Mesenchymal stem cell (in vitro differentiated cells and primary cell): ENCODE measurements at regions not wholly inside any gene's neighbourhood (a gene's known extent, or its start where the extent isn't known, plus 50 kb on each side); places are given as distances from the start of the nearest gene placed in this dataset.

ENCODE experiments used
- DNase-seq: peaks from one replicate; pipeline ENCODE4 v3.0.0-alpha.2; 2013
- H2AFZ ChIP-seq: one replicate; pipeline ENCODE4 v1.6.1; 2013; ENCODE audit warnings: low read depth, mild to moderate bottlenecking, control low read depth, inconsistent platforms, low read length, moderate library complexity
- H2AK5ac ChIP-seq: 2 replicates; pipeline ENCODE4 v1.6.1; 2013; ENCODE audit warnings: low read length, moderate library complexity, mild to moderate bottlenecking, inconsistent platforms; ENCODE audit not compliant: severe bottlenecking
- H2BK120ac ChIP-seq: one replicate; pipeline ENCODE4 v1.6.1; 2013; ENCODE audit warnings: low read depth, mild to moderate bottlenecking, inconsistent platforms, low read length, moderate library complexity
- H2BK12ac ChIP-seq, 2 experiments: one replicate each; pipeline ENCODE4 v1.6.1; 2013; ENCODE audit warnings: inconsistent platforms in 2 of 2, low read length in 2 of 2, mild to moderate bottlenecking in 2 of 2, moderate library complexity in 2 of 2, control low read depth in 1 of 2
- H2BK15ac ChIP-seq: one replicate; pipeline ENCODE4 v1.6.1; 2013; ENCODE audit warnings: mild to moderate bottlenecking, low read depth, inconsistent platforms; ENCODE audit not compliant: poor library complexity, severe bottlenecking
- H2BK5ac ChIP-seq: 2 replicates; pipeline ENCODE4 v1.6.1; 2013; ENCODE audit warnings: low read depth, mild to moderate bottlenecking, low read length, control low read depth, inconsistent platforms; ENCODE audit not compliant: poor library complexity, severe bottlenecking
- H3K14ac ChIP-seq, 2 experiments: one replicate each; pipeline ENCODE4 v1.6.1; 2013; ENCODE audit warnings: inconsistent platforms in 2 of 2, low read length in 2 of 2, control low read depth in 1 of 2, mild to moderate bottlenecking in 1 of 2, moderate library complexity in 1 of 2
- H3K18ac ChIP-seq, 2 experiments: one replicate each; pipeline ENCODE4 v1.6.1; 2013; ENCODE audit warnings: inconsistent platforms in 2 of 2, low read length in 2 of 2, control low read depth in 1 of 2, low read depth in 1 of 2, mild to moderate bottlenecking in 1 of 2
- H3K23ac ChIP-seq, 2 experiments: one replicate each; pipeline ENCODE4 v1.6.1; 2013; ENCODE audit warnings: inconsistent platforms in 2 of 2, low read length in 2 of 2, mild to moderate bottlenecking in 2 of 2, moderate library complexity in 2 of 2, control low read depth in 1 of 2
- H3K27ac ChIP-seq: 2 replicates; pipeline ENCODE4 v1.5.1; 2013; ENCODE audit warnings: mild to moderate bottlenecking, moderate library complexity, low read length, control low read depth, inconsistent platforms; ENCODE audit not compliant: poor library complexity, severe bottlenecking
- H3K27me3 ChIP-seq, 2 experiments: 2 replicates each; pipeline versions ENCODE4 v1.6.1 to v1.7.0; 2013; ENCODE audit warnings: low read length in 2 of 2, mild to moderate bottlenecking in 2 of 2, moderate library complexity in 2 of 2, control low read depth in 1 of 2, inconsistent platforms in 1 of 2; ENCODE audit not compliant: control insufficient read depth in 1 of 2, insufficient read depth in 1 of 2
- H3K36me3 ChIP-seq, 2 experiments: 2 replicates each; pipeline versions ENCODE4 v1.6.1 to v1.7.0; 2013; ENCODE audit warnings: low read length in 2 of 2, control low read depth in 1 of 2, inconsistent platforms in 1 of 2, low read depth in 1 of 2, mild to moderate bottlenecking in 1 of 2; ENCODE audit not compliant: insufficient read depth in 2 of 2, control insufficient read depth in 1 of 2
- H3K4ac ChIP-seq, 2 experiments: one replicate each; pipeline ENCODE4 v1.6.1; 2013; ENCODE audit warnings: inconsistent platforms in 2 of 2, low read length in 2 of 2, mild to moderate bottlenecking in 2 of 2, moderate library complexity in 2 of 2, control low read depth in 1 of 2, low read depth in 1 of 2
- H3K4me1 ChIP-seq: 2 replicates; pipeline ENCODE4 v1.6.1; 2013; ENCODE audit warnings: low read depth, low read length, control low read depth; ENCODE audit not compliant: control insufficient read depth, insufficient read depth
- H3K4me2 ChIP-seq: 2 replicates; pipeline ENCODE4 v1.6.1; 2013; ENCODE audit warnings: low read length, mild to moderate bottlenecking, inconsistent platforms; ENCODE audit not compliant: poor library complexity, severe bottlenecking
- H3K4me3 ChIP-seq, 2 experiments: 2 replicates each; pipeline versions ENCODE4 v1.5.1 to v1.7.0; 2013; ENCODE audit warnings: low read length in 2 of 2, mild to moderate bottlenecking in 2 of 2, control low read depth in 1 of 2, low read depth in 1 of 2; ENCODE audit not compliant: insufficient read depth in 1 of 2
- H3K79me1 ChIP-seq: replicated peaks from 2 replicates; pipeline ENCODE4 v1.6.1; 2013; ENCODE audit warnings: mild to moderate bottlenecking, control low read depth, low read length, inconsistent platforms; ENCODE audit not compliant: poor library complexity, severe bottlenecking
- H3K9ac ChIP-seq: 2 replicates; pipeline ENCODE4 v1.7.0; 2013; ENCODE audit warnings: mild to moderate bottlenecking, low read length, moderate library complexity
- H3K9me3 ChIP-seq: 2 replicates; pipeline ENCODE4 v1.7.0; 2013; ENCODE audit warnings: mild to moderate bottlenecking, low read length; ENCODE audit not compliant: control insufficient read depth
- H4K8ac ChIP-seq: one replicate; pipeline ENCODE4 v1.6.1; 2013; ENCODE audit warnings: inconsistent platforms, mild to moderate bottlenecking, low read length, moderate library complexity
- H4K91ac ChIP-seq: one replicate; pipeline ENCODE4 v1.6.1; 2013; ENCODE audit warnings: mild to moderate bottlenecking, low read length, inconsistent platforms
- WGBS: methylation state at CpG from one replicate; pipeline ENCODE4 v1.1.7; 2013; ENCODE audit warnings: mixed read lengths; 5-methylcytosine and 5-hydroxymethylcytosine counted together

- Histone ChIP-seq H2AK5ac (no peak overlapping the region), H3K9me3 (no peaks in the 10 kb centered on the region), H3K4me2 (no peak overlapping the region), H3K27ac (peak overlapping the region; percentile 17), H3K14ac (no peak overlapping the region), H3K27me3 (no peaks in the 10 kb centered on the region), H3K4me3 (no peak overlapping the region), H3K4me1 (peaks cover 3% of the 10 kb centered on the region), H3K23ac (no peak overlapping the region), H4K91ac (no peak overlapping the region), H2BK5ac (no peak overlapping the region), H2BK120ac (no peak overlapping the region), H3K9ac (no peak overlapping the region), H3K18ac (no peak overlapping the region), H3K4ac (no peak overlapping the region), H3K36me3 (no peaks in the 10 kb centered on the region), H2BK12ac (no peak overlapping the region), H2AFZ (no peak overlapping the region), H2BK15ac (no peak overlapping the region), H3K79me1 (no peaks in the 10 kb centered on the region), H4K8ac (no peak overlapping the region)
- DNase-seq: peak; percentile 7
These were observed 216.4 kb downstream of the CHIC2 start for GRCh38 chr4:53847965-53848364.

GRCh38 chr4:53844551-53844950, 219.9 kb downstream of the CHIC2 start:
- Histone ChIP-seq H4K91ac (no peak overlapping the region), H2AFZ (no peak overlapping the region), H3K4me3 (no peak overlapping the region), H3K4me1 (peaks cover 3% of the 10 kb centered on the region), H2BK12ac (peak overlapping the region in 1 of 2 experiments; percentile 11), H2BK120ac (no peak overlapping the region), H2BK5ac (no peak overlapping the region), H3K9me3 (no peaks in the 10 kb centered on the region), H3K14ac (no peak overlapping the region), H3K23ac (no peak overlapping the region), H2AK5ac (no peak overlapping the region), H3K4me2 (no peak overlapping the region), H2BK15ac (no peak overlapping the region), H3K27me3 (no peaks in the 10 kb centered on the region), H4K8ac (no peak overlapping the region), H3K9ac (no peak overlapping the region), H3K36me3 (no peaks in the 10 kb centered on the region), H3K27ac (no peak overlapping the region), H3K18ac (peak overlapping the region in 1 of 2 experiments; percentile 34), H3K79me1 (no peaks in the 10 kb centered on the region), H3K4ac (no peak overlapping the region)
- WGBS: 81% methylated on average over 2 of the region's 2 CpGs
- DNase-seq: no peak

- no peak overlapping the region for H3K4me2 ChIP-seq
- no peak overlapping the region for H3K23ac ChIP-seq
- no peak overlapping the region for H3K4ac ChIP-seq
- H3K27me3 ChIP-seq: no peaks in the 10 kb centered on the region
- no peak overlapping the region for H2BK5ac ChIP-seq
- no peak overlapping the region for H2BK15ac ChIP-seq
- WGBS: 53% methylated on average over 3 of the region's 3 CpGs
- H4K91ac ChIP-seq: no peak overlapping the region
- no peak overlapping the region for H2BK120ac ChIP-seq
- no peak overlapping the region for H3K14ac ChIP-seq
- peaks cover 3% of the 10 kb centered on the region for H3K4me1 ChIP-seq
- H4K8ac ChIP-seq: no peak overlapping the region
- DNase-seq: no peak
- no peak overlapping the region for H2AK5ac ChIP-seq
- no peak overlapping the region for H3K27ac ChIP-seq
- no peak overlapping the region for H2AFZ ChIP-seq
- no peak overlapping the region for H3K4me3 ChIP-seq
- peak overlapping the region in 1 of 2 experiments; percentile 63 for H2BK12ac ChIP-seq
- H3K79me1 ChIP-seq: no peaks in the 10 kb centered on the region
- H3K9me3 ChIP-seq: no peaks in the 10 kb centered on the region
- peak overlapping the region in 1 of 2 experiments; percentile 34 for H3K18ac ChIP-seq
- H3K9ac ChIP-seq: no peak overlapping the region
- no peaks in the 10 kb centered on the region for H3K36me3 ChIP-seq
These were observed 220.3 kb downstream of the CHIC2 start for GRCh38 chr4:53844133-53844532.

- peak overlapping the region; percentile 3 for H4K91ac ChIP-seq
- H3K14ac ChIP-seq: no peak overlapping the region
- H3K79me1 ChIP-seq: no peaks in the 10 kb centered on the region
- H2AFZ ChIP-seq: no peak overlapping the region
- no peak overlapping the region for H2BK12ac ChIP-seq
- H2AK5ac ChIP-seq: peak overlapping the region; percentile 57
- H3K4me3 ChIP-seq: no peak overlapping the region
- H3K4ac ChIP-seq: no peak overlapping the region
- H3K4me1 ChIP-seq: peaks cover 3% of the 10 kb centered on the region
- H2BK5ac ChIP-seq: no peak overlapping the region
- no peak overlapping the region for H3K23ac ChIP-seq
- no peak overlapping the region for H3K9ac ChIP-seq
- no peak overlapping the region for H4K8ac ChIP-seq
- H3K9me3 ChIP-seq: no peaks in the 10 kb centered on the region
- WGBS: 93% methylated on average over 5 of the region's 5 CpGs
- no peak overlapping the region for H3K4me2 ChIP-seq
- no peaks in the 10 kb centered on the region for H3K27me3 ChIP-seq
- DNase-seq: no peak
- H3K18ac ChIP-seq: no peak overlapping the region
- no peak overlapping the region for H2BK15ac ChIP-seq
- no peaks in the 10 kb centered on the region for H3K36me3 ChIP-seq
- H2BK120ac ChIP-seq: no peak overlapping the region
- H3K27ac ChIP-seq: no peak overlapping the region
These were observed 222.7 kb downstream of the CHIC2 start for GRCh38 chr4:53841711-53842110.
